ENCODE measurements at regions not wholly inside any gene's neighbourhood (a gene's known extent, or its start where the extent isn't known, plus 50 kb on each side); places are given as distances from the start of the nearest gene placed in this dataset.

- Histone ChIP-seq H3K79me2 (no peaks in the 10 kb centered on the region), H3K27me3 (peaks cover 14% of the 10 kb centered on the region), H3K4me1 (ENCODE audit: insufficient read depth) (no peaks in the 10 kb centered on the region), H3K9me3 (ENCODE audit: low read depth) (no peaks in the 10 kb centered on the region), H4K20me1 (ENCODE audit: insufficient read depth, poor library complexity, severe bottlenecking) (no peaks in the 10 kb centered on the region), H2AFZ (no peak overlapping the region), H3K9me2 (replicated peaks; ENCODE audit: insufficient read depth) (no peaks in the 10 kb centered on the region), H3K27ac (no peak overlapping the region), H3K4me2 (no peak overlapping the region), H3K4me3 (no peak overlapping the region), H3K36me3 (replicated peaks; ENCODE audit: insufficient read depth, low read depth) (no peaks in the 10 kb centered on the region)
- TF ChIP-seq, protein P1, sequence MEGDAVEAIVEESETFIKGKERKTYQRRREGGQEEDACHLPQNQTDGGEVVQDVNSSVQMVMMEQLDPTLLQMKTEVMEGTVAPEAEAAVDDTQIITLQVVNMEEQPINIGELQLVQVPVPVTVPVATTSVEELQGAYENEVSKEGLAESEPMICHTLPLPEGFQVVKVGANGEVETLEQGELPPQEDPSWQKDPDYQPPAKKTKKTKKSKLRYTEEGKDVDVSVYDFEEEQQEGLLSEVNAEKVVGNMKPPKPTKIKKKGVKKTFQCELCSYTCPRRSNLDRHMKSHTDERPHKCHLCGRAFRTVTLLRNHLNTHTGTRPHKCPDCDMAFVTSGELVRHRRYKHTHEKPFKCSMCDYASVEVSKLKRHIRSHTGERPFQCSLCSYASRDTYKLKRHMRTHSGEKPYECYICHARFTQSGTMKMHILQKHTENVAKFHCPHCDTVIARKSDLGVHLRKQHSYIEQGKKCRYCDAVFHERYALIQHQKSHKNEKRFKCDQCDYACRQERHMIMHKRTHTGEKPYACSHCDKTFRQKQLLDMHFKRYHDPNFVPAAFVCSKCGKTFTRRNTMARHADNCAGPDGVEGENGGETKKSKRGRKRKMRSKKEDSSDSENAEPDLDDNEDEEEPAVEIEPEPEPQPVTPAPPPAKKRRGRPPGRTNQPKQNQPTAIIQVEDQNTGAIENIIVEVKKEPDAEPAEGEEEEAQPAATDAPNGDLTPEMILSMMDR (IDR thresholded peaks at IDR 0.05; ENCODE audit: poor library complexity) = no peak
- TF ChIP-seq EZH2 (IDR thresholded peaks at IDR 0.05; ENCODE audit: borderline replicate concordance) (no peak), EZH2phosphoT487 (IDR thresholded peaks at IDR 0.05; ENCODE audit: low read depth, severe bottlenecking, unreplicated experiment) (no peak)
- DNase-seq (ENCODE audit: low spot score) = no peak
- WGBS (ENCODE audit: low lambda C conversion rate, missing lambda C conversion rate) = 86% methylated on average over 5 of the region's 5 CpGs
Observed at GRCh38 chr10:120744040-120744439, 107.1 kb upstream of the WDR11 start.

- Histone ChIP-seq H3K4me3 (no peak overlapping the region), H3K27me3 (peaks cover 7% of the 10 kb centered on the region), H3K4me1 (ENCODE audit: insufficient read depth) (no peaks in the 10 kb centered on the region), H3K9me3 (ENCODE audit: low read depth) (no peaks in the 10 kb centered on the region), H3K27ac (no peak overlapping the region), H4K20me1 (ENCODE audit: insufficient read depth, poor library complexity, severe bottlenecking) (no peaks in the 10 kb centered on the region), H3K4me2 (no peak overlapping the region), H3K36me3 (replicated peaks; ENCODE audit: insufficient read depth, low read depth) (no peaks in the 10 kb centered on the region), H2AFZ (no peak overlapping the region), H3K79me2 (no peaks in the 10 kb centered on the region), H3K9me2 (replicated peaks; ENCODE audit: insufficient read depth) (no peaks in the 10 kb centered on the region)
- TF ChIP-seq EZH2 (IDR thresholded peaks at IDR 0.05; ENCODE audit: borderline replicate concordance) = no peak
- TF ChIP-seq, protein P1 (IDR thresholded peaks at IDR 0.05; ENCODE audit: poor library complexity) = no peak
- TF ChIP-seq EZH2phosphoT487 (IDR thresholded peaks at IDR 0.05; ENCODE audit: low read depth, severe bottlenecking, unreplicated experiment) = no peak
- DNase-seq (ENCODE audit: low spot score) = no peak
- WGBS (ENCODE audit: low lambda C conversion rate, missing lambda C conversion rate) = 25% methylated on average over 4 of the region's 4 CpGs
Observed at GRCh38 chr10:120746001-120746777, 105.0 kb upstream of the WDR11 start.

DNA sequence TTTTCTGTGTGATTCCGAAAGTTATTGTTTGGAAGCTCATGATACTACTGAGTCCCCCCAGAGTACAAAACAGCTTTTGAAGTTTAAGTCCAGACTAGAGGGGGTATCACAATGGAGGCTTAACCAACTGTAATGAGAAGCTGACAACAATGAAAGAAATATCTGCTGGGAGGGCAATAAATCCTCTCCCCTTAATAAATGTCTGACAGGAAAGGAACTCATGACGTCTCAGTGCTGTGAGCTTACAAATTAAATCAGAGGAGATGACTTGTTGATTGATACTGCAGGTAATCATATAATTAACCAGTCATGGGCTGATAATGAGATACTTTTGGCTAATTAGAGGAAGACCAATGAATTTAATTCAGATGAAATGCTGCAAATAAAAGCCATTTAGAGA is 102.6 kb upstream of the WDR11 start:
- Histone ChIP-seq H3K36me3 (replicated peaks; ENCODE audit: insufficient read depth, low read depth) (no peaks in the 10 kb centered on the region), H3K9me2 (replicated peaks; ENCODE audit: insufficient read depth) (no peaks in the 10 kb centered on the region), H3K9me3 (ENCODE audit: low read depth) (no peaks in the 10 kb centered on the region), H3K27ac (no peak overlapping the region), H3K4me1 (ENCODE audit: insufficient read depth) (no peaks in the 10 kb centered on the region), H3K4me3 (no peak overlapping the region), H3K4me2 (no peak overlapping the region), H2AFZ (no peak overlapping the region), H3K27me3 (peaks cover 7% of the 10 kb centered on the region), H4K20me1 (ENCODE audit: insufficient read depth, poor library complexity, severe bottlenecking) (no peaks in the 10 kb centered on the region), H3K79me2 (no peaks in the 10 kb centered on the region)
- DNase-seq (ENCODE audit: low spot score) = no peak
- TF ChIP-seq EZH2 (IDR thresholded peaks at IDR 0.05; ENCODE audit: borderline replicate concordance) = no peak
- no peak for TF ChIP-seq EZH2phosphoT487 (IDR thresholded peaks at IDR 0.05; ENCODE audit: low read depth, severe bottlenecking, unreplicated experiment)
- TF ChIP-seq, protein P1 (IDR thresholded peaks at IDR 0.05; ENCODE audit: poor library complexity) = no peak
- 59% methylated on average over 2 of the region's 2 CpGs for WGBS (ENCODE audit: low lambda C conversion rate, missing lambda C conversion rate)

Measured in hepatocyte (in vitro differentiated cells).